H1 (cell line): ENCODE measurements at regions not wholly inside any gene's neighbourhood (a gene's known extent, or its start where the extent isn't known, plus 50 kb on each side); places are given as distances from the start of the nearest gene placed in this dataset.

Source experiments
- CTCF ChIA-PET: fragments of 300-600 bp; sonication (Branson Sonifier 250); formaldehyde crosslinking; loops from one replicate; lab custom pipeline; 2021; ENCODE audit not compliant: partially characterized antibody; lab: Charles Lee
- POLR2A ChIA-PET: fragments of 300-600 bp; sonication (Branson Sonifier 250); formaldehyde crosslinking; loops from one replicate; lab custom pipeline; 2021; ENCODE audit warnings: inconsistent platforms; ENCODE audit not compliant: partially characterized antibody; lab: Charles Lee
- DNase-seq, 2 experiments: peaks; one replicate each; pipeline versions ENCODE4 v3.0.0 to v3.0.0-alpha.2; 2010 to 2022; ENCODE audit warnings: low spot score in 2 of 2, low read depth in 1 of 2, mixed read lengths in 1 of 2
- FAIRE-seq: peaks from 2 replicates; lab custom pipeline; 2011; peaks lifted over from hg19 to GRCh38; lab: Jason Lieb, UNC
- H2AFZ ChIP-seq: 2 replicates; pipeline ENCODE4 v1.8.1; 2012; ENCODE audit warnings: low read length, inconsistent platforms
- H2AK5ac ChIP-seq: 2 replicates; pipeline ENCODE4 v1.6.1; 2013; ENCODE audit warnings: low read depth, low read length
- H2BK120ac ChIP-seq: replicated peaks from 2 replicates; pipeline ENCODE3; 2013; ENCODE audit warnings: low read depth, low read length, inconsistent platforms
- H2BK12ac ChIP-seq: 2 replicates; pipeline ENCODE4 v1.6.1; 2013; ENCODE audit warnings: low read depth, low read length
- H2BK15ac ChIP-seq: 2 replicates; pipeline ENCODE4 v1.6.1; 2013; ENCODE audit warnings: low read length
- H2BK20ac ChIP-seq: 2 replicates; pipeline ENCODE4 v1.6.1; 2013; ENCODE audit warnings: low read length
- H2BK5ac ChIP-seq: 2 replicates; pipeline ENCODE4 v1.6.1; 2013; ENCODE audit warnings: low read depth, low read length
- H3K14ac ChIP-seq: 2 replicates; pipeline ENCODE4 v1.6.1; 2013; ENCODE audit warnings: inconsistent platforms; ENCODE audit not compliant: insufficient read length
- H3K18ac ChIP-seq: 2 replicates; pipeline ENCODE4 v1.6.1; 2013; ENCODE audit warnings: low read length; ENCODE audit errors: extremely low read depth
- H3K23ac ChIP-seq: 2 replicates; pipeline ENCODE4 v1.6.1; 2013; ENCODE audit warnings: inconsistent platforms; ENCODE audit not compliant: insufficient read length
- H3K23me2 ChIP-seq: 2 replicates; pipeline ENCODE4 v1.6.1; 2013; ENCODE audit warnings: low read depth, low read length
- H3K27ac ChIP-seq: 2 replicates; pipeline ENCODE4 v1.6.1; 2011; ENCODE audit warnings: low read depth, low read length, inconsistent platforms
- H3K27me3 ChIP-seq, 4 experiments: replicated peaks in 1 of 4; 1 replicate in 1 of 4; 2 replicates in 3 of 4; pipeline versions ENCODE4 v1.6.1 to v1.8.1; 2011 to 2013; ENCODE audit warnings: low read length in 3 of 4, mild to moderate bottlenecking in 3 of 4, inconsistent platforms in 2 of 4, mixed read lengths in 2 of 4, moderate library complexity in 1 of 4; ENCODE audit not compliant: control insufficient read depth in 3 of 4, insufficient read depth in 3 of 4; ENCODE audit errors: extremely low read depth in 1 of 4
- H3K36me3 ChIP-seq, 4 experiments: 2 replicates each; pipeline versions ENCODE4 v1.6.1 to v1.8.1; 2011 to 2013; ENCODE audit warnings: mild to moderate bottlenecking in 4 of 4, low read length in 3 of 4, moderate library complexity in 2 of 4, control low read depth in 1 of 4, inconsistent platforms in 1 of 4; ENCODE audit not compliant: insufficient read depth in 4 of 4, control insufficient read depth in 2 of 4
- H3K4ac ChIP-seq: replicated peaks from 2 replicates; pipeline ENCODE3; 2013; ENCODE audit warnings: low read length, low read depth, mixed read lengths, inconsistent platforms; ENCODE audit not compliant: insufficient read length
- H3K4me1 ChIP-seq, 4 experiments: replicated peaks in 1 of 4; 1 replicate in 1 of 4; 2 replicates in 3 of 4; pipeline versions ENCODE4 v1.6.1 to v1.8.1; 2011 to 2013; ENCODE audit warnings: low read length in 3 of 4, inconsistent platforms in 2 of 4, mixed read lengths in 1 of 4; ENCODE audit not compliant: insufficient read depth in 4 of 4, control insufficient read depth in 3 of 4
- H3K4me2 ChIP-seq, 2 experiments: 2 replicates each; pipeline versions ENCODE4 v1.6.1 to v1.8.1; 2011 to 2013; ENCODE audit warnings: low read depth in 2 of 2, low read length in 2 of 2, control low read depth in 1 of 2, inconsistent platforms in 1 of 2, mild to moderate bottlenecking in 1 of 2; ENCODE audit not compliant: insufficient read depth in 1 of 2
- H3K4me3 ChIP-seq, 4 experiments: fragments of 200-600, 300-600 bp in 1 of 4; sonication (generic), shearing (Covaris generic), sonication (Bioruptor Twin) in 1 of 4; 2 replicates each; pipeline versions ENCODE4 v1.5.1 to v1.8.1; 2011 to 2016; ENCODE audit warnings: low read length in 4 of 4, low read depth in 3 of 4, control low read depth in 2 of 4, inconsistent platforms in 2 of 4, mild to moderate bottlenecking in 2 of 4, mixed read lengths in 1 of 4, moderate library complexity in 1 of 4; ENCODE audit not compliant: insufficient read depth in 2 of 4; ENCODE audit errors: extremely low read depth in 1 of 4
- H3K56ac ChIP-seq: replicated peaks from 2 replicates; pipeline ENCODE3; 2013; ENCODE audit warnings: low read depth, mild to moderate bottlenecking, mixed read lengths, low read length, inconsistent platforms; ENCODE audit not compliant: insufficient read length
- H3K79me1 ChIP-seq: 2 replicates; pipeline ENCODE4 v1.6.1; 2013; ENCODE audit warnings: low read depth, low read length, control low read depth
- H3K79me2 ChIP-seq, 2 experiments: 2 replicates each; pipeline versions ENCODE4 v1.6.1 to v1.8.1; 2012 to 2013; ENCODE audit warnings: low read length in 2 of 2, mild to moderate bottlenecking in 2 of 2, inconsistent platforms in 1 of 2; ENCODE audit not compliant: insufficient read depth in 2 of 2, control insufficient read depth in 1 of 2
- H3K9ac ChIP-seq, 4 experiments: replicated peaks in 1 of 4; 1 replicate in 1 of 4; 2 replicates in 3 of 4; pipeline versions ENCODE4 v1.6.1 to v1.8.1; 2011 to 2013; ENCODE audit warnings: low read depth in 3 of 4, low read length in 3 of 4, control low read depth in 2 of 4, mild to moderate bottlenecking in 2 of 4, moderate library complexity in 2 of 4, inconsistent platforms in 1 of 4; ENCODE audit errors: extremely low read depth in 1 of 4
- H3K9me3 ChIP-seq, 2 experiments: 2 replicates each; pipeline versions ENCODE4 v1.6.1 to v1.8.1; 2012 to 2013; ENCODE audit warnings: mild to moderate bottlenecking in 2 of 2, moderate library complexity in 2 of 2, control low read depth in 1 of 2, inconsistent platforms in 1 of 2, low read depth in 1 of 2, low read length in 1 of 2, mixed read lengths in 1 of 2; ENCODE audit not compliant: insufficient read depth in 2 of 2
- H4K20me1 ChIP-seq, 2 experiments: replicated peaks in 1 of 2; 2 replicates each; pipeline versions ENCODE3 to v1.8.1; 2011 to 2013; ENCODE audit warnings: inconsistent platforms in 2 of 2, low read length in 2 of 2, mild to moderate bottlenecking in 1 of 2; ENCODE audit not compliant: insufficient read depth in 2 of 2, control insufficient read depth in 1 of 2
- H4K5ac ChIP-seq: 2 replicates; pipeline ENCODE4 v1.6.1; 2013; ENCODE audit warnings: low read length, low read depth, mixed read lengths, inconsistent platforms; ENCODE audit not compliant: insufficient read length
- H4K8ac ChIP-seq: 2 replicates; pipeline ENCODE4 v1.8.0; 2013; ENCODE audit warnings: mild to moderate bottlenecking, moderate library complexity, low read length, inconsistent platforms; ENCODE audit not compliant: insufficient read depth; ENCODE audit errors: extremely low read depth
- H4K91ac ChIP-seq: replicated peaks from 2 replicates; pipeline ENCODE3; 2013; ENCODE audit warnings: low read length, mixed read lengths, inconsistent platforms; ENCODE audit not compliant: insufficient read length
- CBX5 ChIP-seq: fragments of 300-800, 300-1000 bp; sonication (generic); IDR thresholded peaks from 2 replicates; pipeline ENCODE4 v1.7.1; 2016; ENCODE audit warnings: antibody characterized with exemption, low read length, low read depth
- SP1 ChIP-seq: IDR thresholded peaks from 2 replicates; pipeline ENCODE4 v1.6.1; 2011; ENCODE audit warnings: low read depth, low read length
- YY1 ChIP-seq: IDR thresholded peaks from 2 replicates; pipeline ENCODE4 v1.6.1; 2011; ENCODE audit warnings: low read depth, mild to moderate bottlenecking, low read length

- H4K8ac ChIP-seq: no peak overlapping the region
Measured at GRCh38 chr12:88706286-88706685, 126.0 kb upstream of the KITLG start.

More at GRCh38 chr12:88706286-88706685, 126.0 kb upstream of the KITLG start:
- no peak overlapping the region for H3K56ac ChIP-seq
- ChIA-PET POLR2A (no interaction called here), CTCF (no interaction called here)
- no peak overlapping the region for H3K27ac ChIP-seq
- DNase-seq (no peak), FAIRE-seq (no peak)
- H4K5ac ChIP-seq: no peak overlapping the region
- no peaks in the 10 kb centered on the region for H3K36me3 ChIP-seq
- no peak overlapping the region for H3K9ac ChIP-seq
- H3K23ac ChIP-seq: no peak overlapping the region
- H3K14ac ChIP-seq: no peak overlapping the region
- no peak overlapping the region for H3K4me3 ChIP-seq
- no peaks in the 10 kb centered on the region for H3K79me1 ChIP-seq
- no peaks in the 10 kb centered on the region for H4K20me1 ChIP-seq
- no peak overlapping the region for H3K4me2 ChIP-seq
- H3K18ac ChIP-seq: no peak overlapping the region
- H2AFZ ChIP-seq: no peak overlapping the region
- H2BK20ac ChIP-seq: no peak overlapping the region
- H3K79me2 ChIP-seq: no peaks in the 10 kb centered on the region
- H4K91ac ChIP-seq: no peak overlapping the region
- H2BK15ac ChIP-seq: no peak overlapping the region
- H2BK5ac ChIP-seq: no peak overlapping the region
- H3K4me1 ChIP-seq: no peaks in the 10 kb centered on the region
- TF ChIP-seq YY1 (no peak), SP1 (no peak), CBX5 (no peak)
- no peak overlapping the region for H2AK5ac ChIP-seq
- H3K23me2 ChIP-seq: no peaks in the 10 kb centered on the region
- H3K27me3 ChIP-seq: no peaks in the 10 kb centered on the region
- no peaks in the 10 kb centered on the region for H3K9me3 ChIP-seq
- no peak overlapping the region for H2BK120ac ChIP-seq
- H2BK12ac ChIP-seq: no peak overlapping the region
- no peak overlapping the region for H3K4ac ChIP-seq
